ENCODE measurements at regions not wholly inside any gene's neighbourhood (a gene's known extent, or its start where the extent isn't known, plus 50 kb on each side); places are given as distances from the start of the nearest gene placed in this dataset.

DNA sequence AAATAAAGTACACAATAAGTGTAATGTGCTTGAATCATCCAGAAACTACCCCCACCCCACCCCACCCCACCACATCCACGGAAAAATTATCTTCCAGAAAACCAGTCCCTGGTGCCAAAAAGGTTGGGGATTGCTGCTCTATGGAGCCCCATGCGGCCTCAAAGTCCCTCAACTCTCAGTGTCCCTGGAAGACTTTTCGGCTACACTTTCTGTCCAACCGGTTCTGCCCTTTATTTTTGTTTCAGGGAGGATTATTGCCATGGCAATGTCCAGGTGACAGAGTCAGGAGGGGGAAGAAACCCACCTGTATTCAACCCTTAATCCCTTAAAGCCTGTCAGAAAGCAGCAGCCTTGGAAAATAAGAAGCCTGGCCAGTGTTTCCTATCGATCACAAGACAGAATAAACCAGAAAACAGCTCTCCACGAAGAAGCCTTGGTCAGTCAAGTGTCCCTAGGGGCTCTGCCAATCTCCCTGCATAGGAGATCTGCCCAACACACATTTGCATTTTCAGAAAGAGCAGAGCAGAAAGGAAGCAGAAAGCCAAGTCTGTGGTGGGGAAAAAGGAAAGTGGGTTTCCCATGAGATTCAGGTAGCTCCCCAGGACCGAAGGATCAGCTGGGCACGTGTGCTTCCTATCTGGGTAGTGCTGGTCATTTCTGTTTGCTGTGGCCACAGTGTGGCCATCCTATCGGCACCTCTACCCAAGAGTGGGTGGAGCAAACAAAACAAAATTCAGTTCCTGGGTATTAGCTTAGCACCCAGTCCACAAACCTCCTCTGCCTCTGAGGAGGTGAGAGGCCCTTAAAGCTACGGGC, 342.7 kb downstream of the SOX9 start:
- TF ChIP-seq, protein P1, sequence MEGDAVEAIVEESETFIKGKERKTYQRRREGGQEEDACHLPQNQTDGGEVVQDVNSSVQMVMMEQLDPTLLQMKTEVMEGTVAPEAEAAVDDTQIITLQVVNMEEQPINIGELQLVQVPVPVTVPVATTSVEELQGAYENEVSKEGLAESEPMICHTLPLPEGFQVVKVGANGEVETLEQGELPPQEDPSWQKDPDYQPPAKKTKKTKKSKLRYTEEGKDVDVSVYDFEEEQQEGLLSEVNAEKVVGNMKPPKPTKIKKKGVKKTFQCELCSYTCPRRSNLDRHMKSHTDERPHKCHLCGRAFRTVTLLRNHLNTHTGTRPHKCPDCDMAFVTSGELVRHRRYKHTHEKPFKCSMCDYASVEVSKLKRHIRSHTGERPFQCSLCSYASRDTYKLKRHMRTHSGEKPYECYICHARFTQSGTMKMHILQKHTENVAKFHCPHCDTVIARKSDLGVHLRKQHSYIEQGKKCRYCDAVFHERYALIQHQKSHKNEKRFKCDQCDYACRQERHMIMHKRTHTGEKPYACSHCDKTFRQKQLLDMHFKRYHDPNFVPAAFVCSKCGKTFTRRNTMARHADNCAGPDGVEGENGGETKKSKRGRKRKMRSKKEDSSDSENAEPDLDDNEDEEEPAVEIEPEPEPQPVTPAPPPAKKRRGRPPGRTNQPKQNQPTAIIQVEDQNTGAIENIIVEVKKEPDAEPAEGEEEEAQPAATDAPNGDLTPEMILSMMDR (IDR thresholded peaks at IDR 0.05): no peak
- TF ChIP-seq RFX5 (IDR thresholded peaks at IDR 0.05) (no peak), SMC3 (IDR thresholded peaks at IDR 0.05) (no peak), HDAC2 (IDR thresholded peaks at IDR 0.05) (no peak), KDM1A (IDR thresholded peaks at IDR 0.05; ENCODE audit: low read depth) (no peak)
